ENCODE measurements at regions not wholly inside any gene's neighbourhood (a gene's known extent, or its start where the extent isn't known, plus 50 kb on each side); places are given as distances from the start of the nearest gene placed in this dataset.

DNA sequence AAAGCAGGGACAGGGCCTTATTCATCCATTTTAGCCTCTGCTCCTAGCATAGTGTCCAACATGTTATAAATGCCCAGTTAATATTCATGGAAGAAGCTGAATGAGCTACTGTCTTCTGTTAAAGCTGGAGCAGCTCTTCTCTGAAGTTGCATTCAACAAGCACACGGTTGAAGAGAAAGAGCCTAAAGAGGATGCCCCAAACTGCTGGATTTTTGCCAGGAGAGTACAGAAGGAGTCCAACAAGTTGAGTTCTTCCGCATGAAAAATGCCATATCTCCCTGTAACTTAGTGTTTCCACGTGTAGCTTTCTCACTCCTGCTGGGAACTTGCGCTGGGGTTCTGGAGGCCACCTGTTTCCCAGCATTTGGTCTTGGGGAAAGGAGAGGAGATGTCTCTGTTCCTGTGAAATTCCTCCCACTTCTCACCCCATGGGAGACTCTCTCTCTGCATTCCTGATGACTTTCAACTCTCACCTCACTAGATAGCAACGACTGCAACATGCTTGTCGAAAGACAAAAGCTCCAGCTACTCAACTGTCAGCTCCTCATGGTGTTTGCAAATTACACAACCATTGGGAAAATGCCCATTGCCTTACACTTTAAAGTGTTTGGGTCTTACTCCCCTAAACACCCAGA, 122.8 kb downstream of the KIF4B start:
- no peak for TF ChIP-seq CTCF (IDR thresholded peaks at IDR 0.05)
- TF ChIP-seq POLR2A (IDR thresholded peaks at IDR 0.05), result no peak
